NCI-H510A treated with DMSO at 0.1 percent for 48 hours (cell line): ENCODE measurements at regions not wholly inside any gene's neighbourhood (a gene's known extent, or its start where the extent isn't known, plus 50 kb on each side); places are given as distances from the start of the nearest gene placed in this dataset.

Source experiments
- DNase-seq: peaks from one replicate; lab custom pipeline; 2025; lab: John Stamatoyannopoulos, UW

- DNase-seq = peak; percentile 77
These were observed 65.0 kb downstream of the CBLN1 start for GRCh38 chr16:49216593-49216992.

GRCh38 chr16:49213594-49213993, 68.0 kb downstream of the CBLN1 start:
- no peak for DNase-seq

- no peak for DNase-seq
These were observed 77.4 kb downstream of the CBLN1 start for GRCh38 chr16:49204191-49204590.

GRCh38 chr16:49203361-49203760, 78.3 kb downstream of the CBLN1 start:
- no peak for DNase-seq

GRCh38 chr16:49201118-49201517, 80.5 kb downstream of the CBLN1 start:
- no peak for DNase-seq

GRCh38 chr16:49200223-49200820, 81.3 kb downstream of the CBLN1 start:
- DNase-seq = no peak

GRCh38 chr16:49195237-49195548, 86.4 kb downstream of the CBLN1 start:
- no peak for DNase-seq

- no peak for DNase-seq
These were observed 87.0 kb downstream of the CBLN1 start for GRCh38 chr16:49194537-49195236.

- DNase-seq = no peak
These were observed 88.0 kb downstream of the CBLN1 start for GRCh38 chr16:49193596-49193995.

- no peak for DNase-seq
These were observed 92.4 kb downstream of the CBLN1 start for GRCh38 chr16:49189286-49189685.

- DNase-seq = peak; percentile 88
These were observed 97.7 kb downstream of the CBLN1 start for GRCh38 chr16:49183911-49184310.

- peak; percentile 50 for DNase-seq
These were observed 99.7 kb downstream of the CBLN1 start for GRCh38 chr16:49181791-49182518.

GRCh38 chr16:49179714-49180330, 101.8 kb downstream of the CBLN1 start:
- peak; percentile 13 for DNase-seq

GRCh38 chr16:49168126-49168525, 113.5 kb downstream of the CBLN1 start:
- DNase-seq = no peak

GRCh38 chr16:49165025-49165424, 116.6 kb downstream of the CBLN1 start:
- no peak for DNase-seq

GRCh38 chr16:49161191-49161590, 120.4 kb downstream of the CBLN1 start:
- no peak for DNase-seq

- DNase-seq = no peak
These were observed 123.5 kb downstream of the CBLN1 start for GRCh38 chr16:49158029-49158642.

- no peak for DNase-seq
These were observed 131.3 kb downstream of the CBLN1 start for GRCh38 chr16:49150341-49150740.

- peak; percentile 61 for DNase-seq
These were observed 133.2 kb downstream of the CBLN1 start for GRCh38 chr16:49148410-49148809.

GRCh38 chr16:49140618-49141017, 141.0 kb downstream of the CBLN1 start:
- DNase-seq = no peak

GRCh38 chr16:49130397-49130796, 151.2 kb downstream of the CBLN1 start:
- no peak for DNase-seq

GRCh38 chr16:49129935-49130334, 151.7 kb downstream of the CBLN1 start:
- DNase-seq = no peak
